ENCODE measurements at regions not wholly inside any gene's neighbourhood (a gene's known extent, or its start where the extent isn't known, plus 50 kb on each side); places are given as distances from the start of the nearest gene placed in this dataset.

- DNase-seq: no peak
Observed at GRCh38 chr11:8740129-8740528, 57.5 kb downstream of the RPL27A start.

- no peak for DNase-seq
Observed at GRCh38 chr11:8744423-8744822, 61.8 kb downstream of the RPL27A start.

GRCh38 chr11:8745431-8746253 is 63.0 kb downstream of the RPL27A start:
- DNase-seq: no peak

GRCh38 chr11:8746331-8746974 is 63.9 kb downstream of the RPL27A start:
- no peak for DNase-seq

- DNase-seq: no peak
Observed at GRCh38 chr11:8747173-8747572, 64.6 kb downstream of the RPL27A start.

- no peak for DNase-seq
Observed at GRCh38 chr11:8748317-8748716, 65.7 kb downstream of the RPL27A start.

- no peak for DNase-seq
Observed at GRCh38 chr11:8749202-8749601, 66.6 kb downstream of the RPL27A start.

- no peak for DNase-seq
Observed at GRCh38 chr11:8754241-8754640, 71.6 kb downstream of the RPL27A start.

- no peak for DNase-seq
Observed at GRCh38 chr11:8756201-8756600, 73.6 kb downstream of the RPL27A start.

GRCh38 chr11:8757047-8757446 is 74.5 kb downstream of the RPL27A start:
- DNase-seq: no peak

- no peak for DNase-seq
Observed at GRCh38 chr11:8757533-8757932, 74.9 kb downstream of the RPL27A start.

GRCh38 chr11:8758619-8759169 is 76.1 kb downstream of the RPL27A start:
- no peak for DNase-seq

- DNase-seq: no peak
Observed at GRCh38 chr11:8759634-8760033, 77.0 kb downstream of the RPL27A start.

- DNase-seq: no peak
Observed at GRCh38 chr11:8760896-8761295, 78.3 kb downstream of the RPL27A start.

GRCh38 chr11:8763070-8763685 is 80.6 kb downstream of the RPL27A start:
- DNase-seq: no peak

GRCh38 chr11:8765294-8765693 is 82.7 kb downstream of the RPL27A start:
- no peak for DNase-seq

GRCh38 chr11:8766043-8766987 is 83.7 kb downstream of the RPL27A start:
- DNase-seq: no peak

- DNase-seq: no peak
Observed at GRCh38 chr11:8766988-8767374, 84.4 kb downstream of the RPL27A start.

GRCh38 chr11:8767466-8768142 is 85.0 kb downstream of the RPL27A start:
- no peak for DNase-seq

- DNase-seq: no peak
Observed at GRCh38 chr11:8768625-8769333, 86.2 kb downstream of the RPL27A start.
